Ovary (tissue), 7 donors: ENCODE measurements at regions not wholly inside any gene's neighbourhood (a gene's known extent, or its start where the extent isn't known, plus 50 kb on each side); places are given as distances from the start of the nearest gene placed in this dataset.
A peak's percentile ranks its signal among the peaks of the same experiment; 100 is the strongest.

Experiments
- DNase-seq, 5 donors: peaks; one replicate each; pipeline ENCODE4 v3.0.0-alpha.2; 2019 to 2020
- H3K27ac ChIP-seq, 2 donors: fragments of 200-600 bp; one replicate each; pipeline versions ENCODE4 v1.5.1 to v1.8.0; 2019 to 2022
- H3K27me3 ChIP-seq: fragments of 200-600 bp; one replicate; pipeline ENCODE4 v1.8.0; 2022
- H3K36me3 ChIP-seq: fragments of 200-600 bp; sonication (generic); one replicate; pipeline ENCODE4 v1.5.1; 2019
- H3K4me1 ChIP-seq: one replicate; pipeline ENCODE4 v1.8.1; 2013; ENCODE audit warnings: mild to moderate bottlenecking, moderate library complexity; ENCODE audit not compliant: insufficient read depth
- H3K4me3 ChIP-seq: fragments of 200-600 bp; sonication (generic); one replicate; pipeline ENCODE4 v1.5.1; 2017
- H3K9me3 ChIP-seq, 2 donors: fragments of 200-600 bp in 1 of 2; sonication (generic) in 1 of 2; one replicate each; pipeline versions ENCODE4 v1.5.1 to v1.8.1; 2013 to 2019; ENCODE audit warnings: mild to moderate bottlenecking in 1 of 2, moderate library complexity in 1 of 2
- CTCF ChIP-seq, 3 donors: fragments of 450-650 bp in 2 of 3; fragments of 200-600 bp in 1 of 3; IDR thresholded peaks; one replicate each; pipeline versions ENCODE4 v1.5.1 to v1.8.0; 2016 to 2022; ENCODE audit warnings: antibody characterized with exemption in 3 of 3, mild to moderate bottlenecking in 1 of 3
- EP300 ChIP-seq: sonication (generic); formaldehyde crosslinking; IDR thresholded peaks from one replicate; pipeline ENCODE4 v1.6.1; 2017; ENCODE audit warnings: antibody characterized with exemption
- POLR2A ChIP-seq: fragments of 450-650 bp; IDR thresholded peaks from one replicate; pipeline ENCODE4 v1.6.1; 2017; ENCODE audit warnings: antibody characterized with exemption, mild to moderate bottlenecking, moderate library complexity
- WGBS, 3 donors: extraction: QIAGEN DNeasy Blood & Tissue Kit in 1 of 3; methylation state at CpG; one replicate each; pipeline versions ENCODE4 v1.1.5 to v1.1.7; 2013 to 2017; 5-methylcytosine and 5-hydroxymethylcytosine counted together
- intact Hi-C, 4 donors: fragments of 100-400 bp; cut with DNase I; formaldehyde crosslinking; loops; one replicate each; pipeline versions ENCODE4 v1.11.0 to v1.15.1; 2022 to 2023
- donor health status: DM: no; HTN: no; CAD: no; lungs with moderate emphysema.
- donor health status: DM: no; HTN: no; CAD: no.
- donor health status: Bipolar disorder and iron deficiency.
- donor health status: DM: no; HTN: no; CAD: no.
- donor health status: DM: yes; HTN: yes; CAD: no.

- DNase-seq = no peak
- no peaks in the 10 kb centered on the region for H3K36me3 ChIP-seq
- H3K4me3 ChIP-seq = no peak overlapping the region
- no peaks in the 10 kb centered on the region for H3K9me3 ChIP-seq
- TF ChIP-seq CTCF (IDR thresholded peaks at IDR 0.05) (no peak), EP300 (no peak), POLR2A (no peak)
- H3K27ac ChIP-seq = no peak overlapping the region
- no peaks in the 10 kb centered on the region for H3K27me3 ChIP-seq
- peaks cover 19% of the 10 kb centered on the region for H3K4me1 ChIP-seq
- intact Hi-C loops = no loop called here
- WGBS, 3 donors = 79 to 88% (median 80%) methylated on average over 2 of the region's 2 CpGs
Measured at GRCh38 chr16:66066404-66066803, 300.1 kb upstream of the CDH5 start.

- Histone ChIP-seq H3K27ac (no peak overlapping the region), H3K36me3 (no peaks in the 10 kb centered on the region), H3K4me3 (no peak overlapping the region), H3K27me3 (no peaks in the 10 kb centered on the region), H3K4me1 (peaks cover 20% of the 10 kb centered on the region), H3K9me3 (no peaks in the 10 kb centered on the region)
- no peak for DNase-seq
- TF ChIP-seq CTCF (IDR thresholded peaks at IDR 0.05) (no peak), EP300 (no peak), POLR2A (no peak)
- intact Hi-C loops = no loop called here
- WGBS, 3 donors = 62 to 63% (median 63%) methylated on average over 4 of the region's 4 CpGs
Measured at GRCh38 chr16:66065925-66066324, 300.6 kb upstream of the CDH5 start.

- Histone ChIP-seq H3K27ac (no peak overlapping the region), H3K36me3 (no peaks in the 10 kb centered on the region), H3K27me3 (no peaks in the 10 kb centered on the region), H3K4me1 (peaks cover 14% of the 10 kb centered on the region), H3K9me3 (no peaks in the 10 kb centered on the region), H3K4me3 (no peak overlapping the region)
- TF ChIP-seq CTCF (IDR thresholded peaks at IDR 0.05) = no peak
- no peak for TF ChIP-seq POLR2A
- no peak for TF ChIP-seq EP300
- WGBS, 3 donors = 19 to 29% (median 23%) methylated on average over 1 of the region's 1 CpG
- intact Hi-C loops = no loop called here
- DNase-seq = no peak
Measured at GRCh38 chr16:66064801-66065530, 301.5 kb upstream of the CDH5 start.

- DNase-seq = no peak
- Histone ChIP-seq H3K27ac (peak overlapping the region in 1 of 2 donors; percentile 52), H3K9me3 (no peaks in the 10 kb centered on the region), H3K27me3 (no peaks in the 10 kb centered on the region), H3K36me3 (no peaks in the 10 kb centered on the region), H3K4me1 (peaks cover 15% of the 10 kb centered on the region), H3K4me3 (no peak overlapping the region)
- intact Hi-C loops = no loop called here
- whole genome bisulfite sequencing, 3 donors = 6 to 23% (median 10%) methylated on average over 1 of the region's 1 CpG
- no peak for TF ChIP-seq CTCF (IDR thresholded peaks at IDR 0.05)
- no peak for TF ChIP-seq POLR2A
- no peak for TF ChIP-seq EP300
Measured at GRCh38 chr16:66058832-66059231, 307.7 kb upstream of the CDH5 start.
